ENCODE measurements at regions not wholly inside any gene's neighbourhood (a gene's known extent, or its start where the extent isn't known, plus 50 kb on each side); places are given as distances from the start of the nearest gene placed in this dataset.

- Histone ChIP-seq H3K4me3 (ENCODE audit: control insufficient read depth in 2 of 3, extremely low read depth in 1 of 3, insufficient read depth in 2 of 3, low read depth in 1 of 3, low read length in 3 of 3) (no peak overlapping the region), H3K9me1 (ENCODE audit: control insufficient read depth, extremely low read depth, insufficient read depth, low read length) (no peaks in the 10 kb centered on the region), H3K27ac (ENCODE audit: control insufficient read depth, insufficient read depth, low read length) (no peak overlapping the region), H3K36me3 (ENCODE audit: control insufficient read depth in 2 of 2, extremely low read depth in 1 of 2, insufficient read depth in 2 of 2, low read length in 2 of 2) (no peaks in the 10 kb centered on the region), H3K27me3 (ENCODE audit: control insufficient read depth, extremely low read depth, insufficient read depth, low read length) (peaks cover 5% of the 10 kb centered on the region), H3K4me1 (ENCODE audit: control insufficient read depth, extremely low read depth, insufficient read depth, low read length) (no peaks in the 10 kb centered on the region), H4K20me1 (ENCODE audit: control insufficient read depth, extremely low read depth, insufficient read depth, low read length) (no peaks in the 10 kb centered on the region), H3K9ac (ENCODE audit: control insufficient read depth, extremely low read depth, insufficient read depth, low read length) (no peak overlapping the region), H3K79me2 (ENCODE audit: control insufficient read depth, insufficient read depth, low read length) (no peaks in the 10 kb centered on the region), H2AFZ (ENCODE audit: control insufficient read depth, low read length) (no peak overlapping the region), H3K9me3 (ENCODE audit: control insufficient read depth, low read depth, low read length) (no peaks in the 10 kb centered on the region), H3K4me2 (ENCODE audit: control insufficient read depth, extremely low read depth, insufficient read depth, low read depth, low read length) (no peak overlapping the region)
- dilution Hi-C loops (cut with MboI; ENCODE audit: extremely low pct_ligation_motif_present, low sequenced_read_pairs): no loop called here
- DNase-seq (ENCODE audit: low read depth, low spot score) (no peak), FAIRE-seq (no peak)
- TF ChIP-seq CTCF (optimal IDR thresholded peaks at IDR 0.05 in 1 of 3, IDR thresholded peaks at IDR 0.05 in 1 of 3, conservative IDR thresholded peaks at IDR 0.05 in 1 of 3; ENCODE audit: extremely low read depth in 1 of 3, insufficient read depth in 2 of 3, low read length in 3 of 3): no peak
- TF ChIP-seq EZH2 (IDR thresholded peaks at IDR 0.05; ENCODE audit: low read length): no peak
These were observed 141.4 kb downstream of the TMEM38B start for GRCh38 chr9:105835721-105836120.

- Histone ChIP-seq H3K27me3 (ENCODE audit: control insufficient read depth, extremely low read depth, insufficient read depth, low read length) (peaks cover 5% of the 10 kb centered on the region), H3K4me1 (ENCODE audit: control insufficient read depth, extremely low read depth, insufficient read depth, low read length) (no peaks in the 10 kb centered on the region), H3K9me1 (ENCODE audit: control insufficient read depth, extremely low read depth, insufficient read depth, low read length) (no peaks in the 10 kb centered on the region), H4K20me1 (ENCODE audit: control insufficient read depth, extremely low read depth, insufficient read depth, low read length) (no peaks in the 10 kb centered on the region), H3K9me3 (ENCODE audit: control insufficient read depth, low read depth, low read length) (no peaks in the 10 kb centered on the region), H3K4me3 (ENCODE audit: control insufficient read depth in 2 of 3, extremely low read depth in 1 of 3, insufficient read depth in 2 of 3, low read depth in 1 of 3, low read length in 3 of 3) (no peak overlapping the region), H3K36me3 (ENCODE audit: control insufficient read depth in 2 of 2, extremely low read depth in 1 of 2, insufficient read depth in 2 of 2, low read length in 2 of 2) (no peaks in the 10 kb centered on the region), H3K4me2 (ENCODE audit: control insufficient read depth, extremely low read depth, insufficient read depth, low read depth, low read length) (no peak overlapping the region), H2AFZ (ENCODE audit: control insufficient read depth, low read length) (no peak overlapping the region), H3K9ac (ENCODE audit: control insufficient read depth, extremely low read depth, insufficient read depth, low read length) (no peak overlapping the region), H3K27ac (ENCODE audit: control insufficient read depth, insufficient read depth, low read length) (no peak overlapping the region), H3K79me2 (ENCODE audit: control insufficient read depth, insufficient read depth, low read length) (no peaks in the 10 kb centered on the region)
- DNase-seq (ENCODE audit: low read depth, low spot score) (no peak), FAIRE-seq (no peak)
- dilution Hi-C loops (cut with MboI; ENCODE audit: extremely low pct_ligation_motif_present, low sequenced_read_pairs): no loop called here
- TF ChIP-seq EZH2 (IDR thresholded peaks at IDR 0.05; ENCODE audit: low read length): no peak
These were observed 142.8 kb downstream of the TMEM38B start for GRCh38 chr9:105836936-105837660.

GRCh38 chr9:105841562-105841961, 147.2 kb downstream of the TMEM38B start:
- Histone ChIP-seq H3K9me3 (ENCODE audit: control insufficient read depth, low read depth, low read length) (no peaks in the 10 kb centered on the region), H4K20me1 (ENCODE audit: control insufficient read depth, extremely low read depth, insufficient read depth, low read length) (no peaks in the 10 kb centered on the region), H3K36me3 (ENCODE audit: control insufficient read depth in 2 of 2, extremely low read depth in 1 of 2, insufficient read depth in 2 of 2, low read length in 2 of 2) (no peaks in the 10 kb centered on the region), H3K9me1 (ENCODE audit: control insufficient read depth, extremely low read depth, insufficient read depth, low read length) (no peaks in the 10 kb centered on the region), H3K79me2 (ENCODE audit: control insufficient read depth, insufficient read depth, low read length) (no peaks in the 10 kb centered on the region), H2AFZ (ENCODE audit: control insufficient read depth, low read length) (no peak overlapping the region), H3K27ac (ENCODE audit: control insufficient read depth, insufficient read depth, low read length) (no peak overlapping the region), H3K4me1 (ENCODE audit: control insufficient read depth, extremely low read depth, insufficient read depth, low read length) (no peaks in the 10 kb centered on the region), H3K4me3 (ENCODE audit: control insufficient read depth in 2 of 3, extremely low read depth in 1 of 3, insufficient read depth in 2 of 3, low read depth in 1 of 3, low read length in 3 of 3) (no peak overlapping the region), H3K9ac (ENCODE audit: control insufficient read depth, extremely low read depth, insufficient read depth, low read length) (no peak overlapping the region), H3K27me3 (ENCODE audit: control insufficient read depth, extremely low read depth, insufficient read depth, low read length) (peaks cover 5% of the 10 kb centered on the region), H3K4me2 (ENCODE audit: control insufficient read depth, extremely low read depth, insufficient read depth, low read depth, low read length) (no peak overlapping the region)
- dilution Hi-C loops (cut with MboI; ENCODE audit: extremely low pct_ligation_motif_present, low sequenced_read_pairs): no loop called here
- DNase-seq (ENCODE audit: low read depth, low spot score): no peak
- TF ChIP-seq CTCF (optimal IDR thresholded peaks at IDR 0.05 in 1 of 3, IDR thresholded peaks at IDR 0.05 in 1 of 3, conservative IDR thresholded peaks at IDR 0.05 in 1 of 3; ENCODE audit: extremely low read depth in 1 of 3, insufficient read depth in 2 of 3, low read length in 3 of 3) (no peak), EZH2 (IDR thresholded peaks at IDR 0.05; ENCODE audit: low read length) (no peak)
- no peak for FAIRE-seq
